Fibroblast of skin of left biceps (primary cell): ENCODE measurements at regions not wholly inside any gene's neighbourhood (a gene's known extent, or its start where the extent isn't known, plus 50 kb on each side); places are given as distances from the start of the nearest gene placed in this dataset.

Experiments used
- DNase-seq, 2 experiments: peaks; one replicate each; pipeline ENCODE4 v3.0.0-alpha.2; 2013; ENCODE audit warnings: low read depth in 2 of 2

DNA sequence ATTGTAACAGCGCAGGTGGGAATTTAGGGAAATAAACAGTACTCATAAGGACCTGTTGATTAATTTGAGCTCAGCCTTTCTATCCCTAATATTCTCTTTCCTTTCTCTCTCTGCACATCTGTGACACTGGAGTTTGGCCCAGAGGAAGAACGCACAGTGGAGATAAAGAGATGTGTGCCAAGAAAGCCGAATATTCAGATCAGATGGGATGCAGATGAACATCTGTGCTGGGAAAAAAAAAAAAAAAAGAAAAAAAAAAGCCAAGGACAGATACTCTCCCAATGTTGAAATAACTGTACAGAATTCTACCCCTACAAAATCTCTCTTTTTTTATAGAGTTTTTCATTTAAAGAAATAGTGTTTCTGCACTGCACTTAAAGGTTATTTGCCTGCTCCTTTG lies 485.4 kb downstream of the KCNJ2 start:
- no peak for DNase-seq

GRCh38 chr17:70655176-70655958 lies 486.0 kb downstream of the KCNJ2 start:
- no peak for DNase-seq

- DNase-seq, result no peak
These were observed 489.0 kb downstream of the KCNJ2 start for GRCh38 chr17:70658317-70658716.

- DNase-seq, result no peak
These were observed 489.5 kb downstream of the KCNJ2 start for GRCh38 chr17:70658840-70659239.

DNA sequence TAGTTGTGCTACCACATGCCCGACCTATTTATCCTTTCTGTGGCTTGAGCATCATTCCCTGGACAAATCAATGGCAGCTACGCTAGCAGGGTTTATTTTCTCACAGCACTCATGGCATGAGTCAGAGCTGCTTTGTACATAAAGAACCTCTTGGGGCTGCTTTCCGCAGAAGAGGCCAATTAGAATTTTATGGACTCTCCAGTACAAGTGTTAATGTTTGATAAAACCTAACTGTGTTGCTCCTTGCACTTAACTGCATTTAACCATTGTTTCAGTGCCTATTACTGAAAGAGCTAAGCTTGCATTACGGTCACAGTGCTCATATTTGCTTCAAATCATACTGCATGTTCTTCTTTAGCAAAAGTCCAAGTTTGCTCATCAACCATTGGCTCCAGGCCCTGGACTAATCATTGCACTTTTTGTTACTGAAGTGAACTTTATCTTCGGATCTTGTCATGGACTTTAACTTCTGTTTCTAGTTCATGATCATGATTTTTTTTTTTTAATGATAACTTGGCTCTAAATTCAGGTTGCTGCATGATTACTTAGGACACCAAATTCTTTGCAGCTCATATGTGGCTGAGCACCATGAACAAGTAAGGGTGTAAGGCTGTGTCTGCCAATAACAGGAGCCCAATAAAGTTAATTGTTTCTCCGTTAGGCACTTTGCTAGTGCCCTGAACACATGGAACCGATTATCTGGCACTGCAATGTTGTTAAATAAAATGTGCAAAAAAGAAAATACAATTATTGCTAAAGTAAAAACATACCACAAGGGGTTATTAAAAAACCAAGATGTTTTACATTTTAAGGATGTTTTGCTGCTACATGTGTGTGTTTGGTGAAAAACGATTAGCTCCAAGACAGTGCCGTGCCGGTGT lies 492.2 kb downstream of the KCNJ2 start:
- no peak for DNase-seq

DNA sequence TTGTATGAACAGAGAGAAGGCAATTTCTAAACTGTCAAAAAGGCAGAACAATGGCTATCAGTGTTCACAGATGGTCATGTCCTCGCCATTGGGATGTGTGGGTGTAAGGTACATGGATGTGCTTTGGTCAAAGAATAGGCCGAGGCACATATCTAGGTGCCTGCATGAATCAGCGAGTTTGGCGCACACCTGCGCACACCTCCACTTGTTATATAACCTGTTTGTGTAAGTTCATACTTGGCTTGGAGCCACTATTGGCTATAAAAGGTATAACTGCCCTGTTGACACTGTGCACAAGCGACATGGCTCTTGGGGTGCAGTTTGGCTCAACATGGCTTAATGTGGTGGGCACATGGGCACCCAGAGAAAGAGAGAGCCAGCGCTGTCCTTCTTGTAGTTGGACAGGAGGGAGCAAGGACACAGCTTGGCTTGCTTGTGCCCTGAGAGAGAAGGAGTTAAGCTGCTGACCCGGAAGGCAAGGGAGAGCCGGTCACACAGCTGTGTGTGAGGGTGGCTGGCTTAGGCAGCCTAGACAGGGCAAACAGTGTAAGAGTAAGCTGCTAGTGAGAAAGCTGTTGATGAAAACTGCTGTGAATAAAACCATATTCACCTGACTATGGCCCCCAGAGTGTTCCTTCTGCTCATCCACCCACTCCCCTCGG lies 499.1 kb downstream of the KCNJ2 start:
- DNase-seq, result no peak

DNA sequence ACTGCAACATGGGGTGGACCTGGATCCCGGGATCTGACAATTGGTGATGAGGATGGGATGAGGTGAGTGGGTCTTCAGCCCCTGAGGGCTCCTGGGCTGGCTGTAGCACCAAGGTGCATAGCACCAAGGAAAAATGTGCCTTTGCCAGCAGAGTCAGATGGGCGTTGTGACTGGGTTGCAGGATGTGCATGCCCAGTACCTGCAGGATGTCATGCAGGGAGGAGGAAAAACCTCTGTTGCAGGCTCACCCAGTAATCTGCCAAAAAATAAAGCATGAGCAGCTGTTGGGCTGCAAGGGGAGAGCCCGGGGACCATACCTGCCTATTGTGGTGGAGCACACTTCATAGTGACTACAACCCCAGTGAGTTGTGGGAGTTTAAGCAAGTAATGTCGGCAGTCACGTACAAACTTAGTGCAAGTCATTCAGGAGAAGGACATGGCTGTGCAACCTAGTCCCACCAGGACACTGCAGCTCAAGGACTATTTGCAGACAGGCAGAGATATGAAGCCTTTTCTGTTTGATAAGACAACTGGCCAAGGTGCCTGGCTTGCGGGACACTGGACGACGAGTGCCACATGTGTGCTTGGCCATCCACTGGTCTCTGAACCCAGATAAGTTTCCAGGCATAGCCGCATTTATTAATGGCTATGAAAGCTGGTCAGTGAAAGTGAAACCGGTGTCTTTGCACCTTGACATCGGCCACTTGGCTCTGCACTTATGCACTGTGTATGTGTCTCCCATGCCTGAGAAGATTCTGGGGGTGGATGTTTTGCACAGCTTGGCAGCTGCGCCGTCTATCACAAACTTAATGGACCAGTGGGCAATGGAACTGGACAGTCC lies 499.8 kb downstream of the KCNJ2 start:
- DNase-seq, result no peak

DNA sequence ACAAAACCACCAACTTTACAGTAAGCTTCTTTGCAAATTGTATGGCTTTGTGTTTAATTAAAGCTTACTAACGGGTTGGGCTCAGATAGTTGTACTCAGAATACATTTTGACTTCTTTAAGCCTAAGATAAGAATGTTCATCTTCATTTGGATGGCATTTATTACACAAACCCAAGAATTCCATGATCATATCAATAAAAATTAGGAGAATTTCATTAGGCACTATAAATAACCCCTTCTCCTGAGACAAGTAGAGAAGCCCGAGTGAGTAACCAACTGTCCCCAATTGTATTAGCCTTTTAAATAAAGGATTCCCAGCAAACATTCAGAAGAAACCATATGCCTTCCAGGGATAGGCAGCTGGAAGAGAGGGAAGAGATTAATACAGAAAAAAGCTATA lies 504.7 kb downstream of the KCNJ2 start:
- DNase-seq, result no peak

DNA sequence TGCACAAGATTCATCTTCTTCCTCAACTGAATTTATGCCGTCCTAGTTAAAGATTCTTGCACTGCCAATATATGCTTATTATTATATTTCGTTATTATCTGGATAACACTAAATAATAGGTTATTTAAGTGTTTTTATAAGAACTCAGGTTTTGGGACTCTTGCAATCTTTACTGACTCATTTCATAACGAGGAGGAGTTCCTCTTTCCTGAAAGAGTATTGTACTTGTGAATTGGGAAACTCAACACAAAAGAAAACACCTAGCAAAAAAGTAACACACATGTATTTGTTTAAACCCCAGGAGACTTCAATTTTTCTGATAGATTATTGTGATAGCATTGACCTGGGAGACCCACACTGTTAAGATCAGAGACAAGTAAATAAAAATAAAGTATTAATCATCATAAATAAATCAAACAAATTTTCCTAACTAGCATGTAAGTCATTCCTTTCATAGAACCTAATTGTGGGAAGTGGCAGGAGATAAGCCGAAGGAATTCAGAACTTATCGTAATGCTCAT lies 505.8 kb downstream of the KCNJ2 start:
- DNase-seq, result no peak

GRCh38 chr17:70677783-70678647 lies 508.7 kb downstream of the KCNJ2 start:
- no peak for DNase-seq

- no peak for DNase-seq
These were observed 509.6 kb downstream of the KCNJ2 start for GRCh38 chr17:70678889-70679288.

GRCh38 chr17:70683936-70684335 lies 514.6 kb downstream of the KCNJ2 start:
- no peak for DNase-seq

GRCh38 chr17:70687421-70687820 lies 518.1 kb downstream of the KCNJ2 start:
- no peak for DNase-seq

DNA sequence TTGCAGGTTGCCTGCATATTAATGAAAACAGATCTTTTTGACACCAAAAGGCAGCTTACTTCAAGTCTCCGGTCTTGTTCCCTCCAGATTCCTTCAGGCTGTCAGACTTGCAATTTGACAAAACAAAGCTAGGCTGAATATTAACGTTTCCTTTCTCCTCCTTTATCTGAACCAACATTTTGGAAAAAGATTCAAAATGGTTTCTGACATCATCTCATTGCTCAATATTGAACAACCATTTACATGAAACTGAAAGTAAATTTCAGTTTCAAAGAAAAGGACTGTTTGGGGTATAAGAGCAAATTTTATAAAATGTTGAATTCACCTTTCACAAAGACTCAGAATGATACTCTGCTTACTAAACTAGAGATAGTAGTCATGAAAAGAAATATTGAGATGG lies 521.8 kb downstream of the KCNJ2 start:
- no peak for DNase-seq

DNA sequence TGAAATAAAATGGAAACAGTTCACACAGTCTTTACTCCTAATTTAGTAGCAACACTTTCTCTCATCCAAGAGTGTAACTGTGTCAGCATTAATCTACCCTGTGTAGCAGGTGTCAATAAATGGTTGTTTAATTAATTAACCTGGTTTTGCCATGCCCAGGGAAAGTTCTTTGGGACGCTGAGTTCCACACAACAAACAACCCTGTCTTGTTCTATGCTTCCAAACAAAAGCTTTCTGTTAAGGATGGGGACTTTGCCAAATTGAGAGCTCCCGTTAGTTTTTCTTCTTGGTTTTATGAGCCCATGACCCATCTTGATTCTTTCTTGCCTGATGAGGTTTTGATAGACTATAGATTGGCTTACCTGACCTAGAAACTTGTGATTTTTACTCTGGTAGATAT lies 530.1 kb downstream of the KCNJ2 start:
- no peak for DNase-seq

DNA sequence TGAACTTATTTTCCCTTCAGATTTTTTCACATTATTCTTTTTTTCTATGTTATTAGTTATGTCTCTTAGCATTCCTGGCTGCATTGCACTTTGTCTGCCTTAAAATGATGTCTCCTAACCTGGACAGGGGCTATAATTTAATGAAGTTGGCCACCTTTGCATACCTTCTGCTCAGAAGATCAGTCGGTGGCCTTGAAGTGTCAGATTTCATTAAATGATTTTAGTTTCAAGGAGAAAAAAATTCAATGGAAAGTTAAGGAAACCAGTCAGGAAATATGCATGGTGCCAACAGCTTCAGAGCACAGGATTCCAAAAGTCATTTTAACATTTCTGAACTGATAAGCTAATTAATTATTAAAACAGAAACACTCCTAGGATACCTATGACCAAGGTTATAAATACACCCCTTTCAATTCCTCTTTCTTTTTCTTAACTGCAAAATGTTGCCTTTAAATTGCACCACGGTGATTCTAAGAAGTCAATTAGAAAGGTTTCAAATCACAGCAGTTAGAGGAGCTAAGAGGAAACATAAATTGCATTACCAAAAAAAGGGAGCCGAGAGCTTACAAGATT lies 533.4 kb downstream of the KCNJ2 start:
- no peak for DNase-seq

GRCh38 chr17:70709596-70709995 lies 540.3 kb downstream of the KCNJ2 start:
- no peak for DNase-seq

DNA sequence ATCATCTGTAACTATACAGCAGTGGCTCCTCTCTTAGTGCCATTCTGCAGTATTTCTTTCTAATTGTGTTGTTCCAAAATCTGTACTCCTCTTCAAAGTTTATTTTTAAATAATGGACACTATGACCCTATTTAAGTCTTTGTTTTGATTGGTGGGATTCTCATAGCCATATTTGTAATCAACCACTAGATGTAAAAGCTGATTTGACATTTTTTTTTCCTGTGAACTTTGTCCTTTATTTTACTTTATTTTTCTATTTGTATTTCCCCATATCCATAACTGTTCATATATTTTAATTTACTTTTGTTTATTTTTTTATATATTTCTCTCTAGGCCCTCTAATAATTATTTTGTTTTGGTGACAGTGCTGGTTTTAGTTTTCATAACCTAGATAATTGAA lies 544.4 kb downstream of the KCNJ2 start:
- DNase-seq, result no peak

- DNase-seq, result no peak
These were observed 547.2 kb downstream of the KCNJ2 start for GRCh38 chr17:70716551-70716950.

GRCh38 chr17:70717042-70717441 lies 547.7 kb downstream of the KCNJ2 start:
- DNase-seq, result no peak
